ENCODE measurements at regions not wholly inside any gene's neighbourhood (a gene's known extent, or its start where the extent isn't known, plus 50 kb on each side); places are given as distances from the start of the nearest gene placed in this dataset.
A peak's percentile ranks its signal among the peaks of the same experiment; 100 is the strongest.

DNA sequence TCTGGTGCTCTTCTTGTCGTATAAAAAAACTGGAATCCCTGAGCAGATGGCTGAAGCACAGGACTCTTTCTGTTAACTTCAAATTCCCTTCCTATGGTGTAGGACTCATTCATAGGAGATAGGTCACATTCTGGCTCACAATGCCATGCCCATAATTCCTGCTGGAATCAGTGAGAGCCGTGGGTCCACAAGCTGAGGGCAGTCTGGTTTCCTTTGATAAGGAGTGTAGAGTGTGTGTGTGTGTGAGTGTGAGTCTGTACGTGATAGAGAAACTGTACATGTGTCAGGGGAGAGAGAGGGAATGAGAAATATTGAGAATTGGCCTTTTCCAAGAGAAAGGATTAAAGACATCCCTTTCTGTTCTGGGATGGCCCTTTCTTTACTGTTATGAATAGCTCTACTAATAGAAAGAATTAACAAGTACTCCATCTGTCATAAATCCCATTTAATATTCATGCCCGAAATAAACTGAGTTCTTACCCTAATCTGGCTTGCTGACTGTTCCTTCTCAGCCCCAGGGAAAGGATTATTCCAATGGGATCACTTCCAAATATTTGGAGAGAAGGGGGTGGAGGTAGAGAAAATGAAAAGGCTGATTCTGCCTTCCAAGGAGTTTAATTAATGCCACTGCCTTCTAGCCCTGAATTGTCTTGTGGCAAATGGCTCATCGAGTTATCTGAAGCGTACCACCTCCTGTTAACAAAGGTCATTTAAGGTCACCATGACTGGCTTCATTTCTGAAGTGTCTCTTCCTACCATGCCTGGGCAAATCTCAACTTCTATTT, 79.0 kb downstream of the TMX1 start:
- TF ChIP-seq, protein P1, sequence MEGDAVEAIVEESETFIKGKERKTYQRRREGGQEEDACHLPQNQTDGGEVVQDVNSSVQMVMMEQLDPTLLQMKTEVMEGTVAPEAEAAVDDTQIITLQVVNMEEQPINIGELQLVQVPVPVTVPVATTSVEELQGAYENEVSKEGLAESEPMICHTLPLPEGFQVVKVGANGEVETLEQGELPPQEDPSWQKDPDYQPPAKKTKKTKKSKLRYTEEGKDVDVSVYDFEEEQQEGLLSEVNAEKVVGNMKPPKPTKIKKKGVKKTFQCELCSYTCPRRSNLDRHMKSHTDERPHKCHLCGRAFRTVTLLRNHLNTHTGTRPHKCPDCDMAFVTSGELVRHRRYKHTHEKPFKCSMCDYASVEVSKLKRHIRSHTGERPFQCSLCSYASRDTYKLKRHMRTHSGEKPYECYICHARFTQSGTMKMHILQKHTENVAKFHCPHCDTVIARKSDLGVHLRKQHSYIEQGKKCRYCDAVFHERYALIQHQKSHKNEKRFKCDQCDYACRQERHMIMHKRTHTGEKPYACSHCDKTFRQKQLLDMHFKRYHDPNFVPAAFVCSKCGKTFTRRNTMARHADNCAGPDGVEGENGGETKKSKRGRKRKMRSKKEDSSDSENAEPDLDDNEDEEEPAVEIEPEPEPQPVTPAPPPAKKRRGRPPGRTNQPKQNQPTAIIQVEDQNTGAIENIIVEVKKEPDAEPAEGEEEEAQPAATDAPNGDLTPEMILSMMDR (IDR thresholded peaks at IDR 0.05; ENCODE audit: unreplicated experiment in 3 of 3): no peak
- H3K9me3 Mint-ChIP-seq: no peaks in the 10 kb centered on the region
- no peak overlapping the region for H3K4me3 Mint-ChIP-seq
- peaks cover 11% of the 10 kb centered on the region for H3K4me1 Mint-ChIP-seq
- H3K27me3 Mint-ChIP-seq (ENCODE audit: low read depth): no peaks in the 10 kb centered on the region
- H3K36me3 Mint-ChIP-seq (ENCODE audit: low read depth): no peaks in the 10 kb centered on the region
- H3K27ac Mint-ChIP-seq: no peak overlapping the region

DNA sequence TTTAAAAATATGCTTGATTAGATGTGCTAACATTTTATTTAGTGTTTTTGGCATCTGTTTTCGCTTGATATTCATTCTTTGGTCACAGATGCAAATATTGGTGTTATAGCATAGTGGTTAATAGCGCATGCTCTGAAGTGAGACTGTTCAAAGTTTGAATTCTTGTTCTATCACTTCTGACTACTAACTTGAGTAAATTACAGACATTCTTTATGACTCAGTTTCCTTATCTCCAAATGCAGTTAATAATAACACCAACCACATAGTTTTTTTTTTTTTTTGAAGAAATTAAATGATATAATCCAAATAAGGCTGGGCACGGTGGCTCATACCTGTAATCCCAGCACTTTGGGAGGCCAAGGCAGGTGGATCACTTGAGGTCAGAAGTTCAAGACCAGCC, 81.0 kb downstream of the TMX1 start:
- no peak overlapping the region for H3K27ac Mint-ChIP-seq
- TF ChIP-seq, protein P1 (IDR thresholded peaks at IDR 0.05; ENCODE audit: unreplicated experiment in 3 of 3): no peak
- H3K9me3 Mint-ChIP-seq: no peaks in the 10 kb centered on the region
- peaks cover 11% of the 10 kb centered on the region for H3K4me1 Mint-ChIP-seq
- no peak overlapping the region for H3K4me3 Mint-ChIP-seq
- no peaks in the 10 kb centered on the region for H3K27me3 Mint-ChIP-seq (ENCODE audit: low read depth)
- no peaks in the 10 kb centered on the region for H3K36me3 Mint-ChIP-seq (ENCODE audit: low read depth)

DNA sequence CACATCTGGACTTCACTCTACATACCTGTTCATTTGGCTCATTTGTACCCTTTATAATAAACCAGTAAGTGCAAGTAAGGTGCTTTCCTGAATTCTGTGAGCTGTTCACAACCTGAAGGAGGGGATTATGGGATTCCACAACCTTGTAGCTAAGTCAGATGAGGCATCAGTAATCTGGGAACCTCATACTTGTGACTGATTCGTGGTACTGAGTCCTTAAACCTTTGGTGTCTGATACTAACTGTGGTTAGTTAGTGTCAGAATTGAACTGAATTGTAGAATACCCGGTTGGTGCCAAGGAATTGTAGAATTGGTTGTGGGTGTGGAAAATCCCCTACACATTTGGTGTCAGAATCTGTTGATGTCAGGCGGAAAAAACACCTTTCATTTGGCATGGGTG, 83.4 kb downstream of the TMX1 start:
- Mint-ChIP-seq H3K27me3 (ENCODE audit: low read depth) (no peaks in the 10 kb centered on the region), H3K4me1 (peaks cover 29% of the 10 kb centered on the region), H3K27ac (no peak overlapping the region), H3K9me3 (no peaks in the 10 kb centered on the region), H3K4me3 (no peak overlapping the region), H3K36me3 (ENCODE audit: low read depth) (no peaks in the 10 kb centered on the region)
- TF ChIP-seq, protein P1 (IDR thresholded peaks at IDR 0.05; ENCODE audit: unreplicated experiment in 3 of 3): no peak

DNA sequence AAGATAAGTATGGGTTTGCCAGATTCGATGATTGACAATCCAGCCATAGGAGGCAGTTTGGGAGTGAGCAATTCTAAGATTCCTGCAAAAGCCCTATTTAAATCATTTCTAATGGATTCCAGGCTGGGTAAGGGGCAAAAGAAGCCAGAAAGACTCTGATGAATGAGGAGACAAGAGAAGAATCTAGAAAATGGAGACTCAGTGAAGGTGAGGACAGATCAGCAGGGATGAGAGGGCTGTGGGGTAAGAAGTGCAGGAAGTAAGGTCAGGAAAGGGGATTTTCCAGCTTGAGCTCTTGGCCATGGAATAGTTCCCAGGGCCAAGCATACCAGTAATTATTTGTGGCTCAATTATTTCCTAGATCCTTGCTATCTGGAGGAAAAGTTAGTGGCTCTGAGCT, 87.3 kb downstream of the TMX1 start:
- no peak overlapping the region for H3K4me3 Mint-ChIP-seq
- H3K27me3 Mint-ChIP-seq (ENCODE audit: low read depth): no peaks in the 10 kb centered on the region
- peak overlapping the region; percentile 26 to 39 (median 37) for H3K27ac Mint-ChIP-seq
- peaks cover 36% of the 10 kb centered on the region for H3K4me1 Mint-ChIP-seq
- H3K36me3 Mint-ChIP-seq (ENCODE audit: low read depth): no peaks in the 10 kb centered on the region
- H3K9me3 Mint-ChIP-seq: no peaks in the 10 kb centered on the region
- TF ChIP-seq, protein P1 (IDR thresholded peaks at IDR 0.05; ENCODE audit: unreplicated experiment in 3 of 3): no peak

DNA sequence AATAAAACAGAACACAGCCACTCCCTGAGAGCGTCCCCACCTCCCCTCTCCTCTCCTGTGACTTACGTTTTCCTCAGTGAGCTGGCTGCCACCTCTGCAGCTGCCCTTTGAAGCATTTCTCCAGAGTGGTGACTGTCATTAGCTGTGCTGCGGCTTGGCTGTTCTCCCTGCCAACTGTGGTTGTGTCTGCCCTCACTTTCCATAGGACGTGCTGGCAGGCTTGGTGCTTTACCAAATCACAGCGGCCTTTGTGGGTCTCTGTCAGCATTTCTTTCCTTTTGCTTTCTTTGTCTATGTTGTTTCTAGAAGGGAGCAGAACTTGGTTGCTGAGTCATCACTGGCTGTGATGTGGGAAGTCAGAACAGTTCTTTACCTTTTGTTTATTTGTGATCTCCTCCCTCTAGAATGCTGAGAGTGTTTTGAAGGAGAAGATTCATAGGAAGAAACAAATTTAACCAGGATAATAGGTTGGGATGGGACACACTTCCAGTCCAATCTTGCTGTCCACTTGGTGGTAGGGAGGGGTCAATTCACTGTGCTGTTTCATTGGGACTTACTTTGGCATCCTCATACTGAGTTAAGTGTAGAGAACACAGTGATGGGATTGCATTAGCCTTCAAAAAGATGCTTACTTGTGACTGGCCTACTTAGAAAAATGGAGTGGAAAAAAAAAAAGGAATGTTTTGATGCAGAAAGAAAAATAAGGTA, 88.2 kb downstream of the TMX1 start:
- TF ChIP-seq, protein P1 (IDR thresholded peaks at IDR 0.05; ENCODE audit: unreplicated experiment in 3 of 3): no peak
- no peaks in the 10 kb centered on the region for H3K27me3 Mint-ChIP-seq (ENCODE audit: low read depth)
- H3K4me3 Mint-ChIP-seq: peak overlapping the region in 2 of 3 experiments; percentile 13 to 29
- H3K27ac Mint-ChIP-seq: peak overlapping the region; percentile 62 to 85 (median 81)
- H3K36me3 Mint-ChIP-seq (ENCODE audit: low read depth): no peaks in the 10 kb centered on the region
- peaks cover 36% of the 10 kb centered on the region for H3K4me1 Mint-ChIP-seq
- no peaks in the 10 kb centered on the region for H3K9me3 Mint-ChIP-seq

All from nephron (organoid).